H1 (cell line): ENCODE measurements at regions not wholly inside any gene's neighbourhood (a gene's known extent, or its start where the extent isn't known, plus 50 kb on each side); places are given as distances from the start of the nearest gene placed in this dataset.

Experiments
- CTCF ChIA-PET: fragments of 300-600 bp; sonication (Branson Sonifier 250); formaldehyde crosslinking; loops from one replicate; lab custom pipeline; 2021; ENCODE audit not compliant: partially characterized antibody; lab: Charles Lee
- POLR2A ChIA-PET: fragments of 300-600 bp; sonication (Branson Sonifier 250); formaldehyde crosslinking; loops from one replicate; lab custom pipeline; 2021; ENCODE audit warnings: inconsistent platforms; ENCODE audit not compliant: partially characterized antibody; lab: Charles Lee
- DNase-seq, 2 experiments: peaks; one replicate each; pipeline versions ENCODE4 v3.0.0 to v3.0.0-alpha.2; 2010 to 2022; ENCODE audit warnings: low spot score in 2 of 2, low read depth in 1 of 2, mixed read lengths in 1 of 2
- FAIRE-seq: peaks from 2 replicates; lab custom pipeline; 2011; peaks lifted over from hg19 to GRCh38; lab: Jason Lieb, UNC
- H2AFZ ChIP-seq: 2 replicates; pipeline ENCODE4 v1.8.1; 2012; ENCODE audit warnings: low read length, inconsistent platforms
- H2AK5ac ChIP-seq: 2 replicates; pipeline ENCODE4 v1.6.1; 2013; ENCODE audit warnings: low read depth, low read length
- H2BK120ac ChIP-seq: replicated peaks from 2 replicates; pipeline ENCODE3; 2013; ENCODE audit warnings: low read depth, low read length, inconsistent platforms
- H2BK12ac ChIP-seq: 2 replicates; pipeline ENCODE4 v1.6.1; 2013; ENCODE audit warnings: low read depth, low read length
- H2BK15ac ChIP-seq: 2 replicates; pipeline ENCODE4 v1.6.1; 2013; ENCODE audit warnings: low read length
- H2BK20ac ChIP-seq: 2 replicates; pipeline ENCODE4 v1.6.1; 2013; ENCODE audit warnings: low read length
- H2BK5ac ChIP-seq: 2 replicates; pipeline ENCODE4 v1.6.1; 2013; ENCODE audit warnings: low read depth, low read length
- H3K14ac ChIP-seq: 2 replicates; pipeline ENCODE4 v1.6.1; 2013; ENCODE audit warnings: inconsistent platforms; ENCODE audit not compliant: insufficient read length
- H3K18ac ChIP-seq: 2 replicates; pipeline ENCODE4 v1.6.1; 2013; ENCODE audit warnings: low read length; ENCODE audit errors: extremely low read depth
- H3K23ac ChIP-seq: 2 replicates; pipeline ENCODE4 v1.6.1; 2013; ENCODE audit warnings: inconsistent platforms; ENCODE audit not compliant: insufficient read length
- H3K23me2 ChIP-seq: 2 replicates; pipeline ENCODE4 v1.6.1; 2013; ENCODE audit warnings: low read depth, low read length
- H3K27ac ChIP-seq: 2 replicates; pipeline ENCODE4 v1.6.1; 2011; ENCODE audit warnings: low read depth, low read length, inconsistent platforms
- H3K27me3 ChIP-seq, 4 experiments: replicated peaks in 1 of 4; 1 replicate in 1 of 4; 2 replicates in 3 of 4; pipeline versions ENCODE4 v1.6.1 to v1.8.1; 2011 to 2013; ENCODE audit warnings: low read length in 3 of 4, mild to moderate bottlenecking in 3 of 4, inconsistent platforms in 2 of 4, mixed read lengths in 2 of 4, moderate library complexity in 1 of 4; ENCODE audit not compliant: control insufficient read depth in 3 of 4, insufficient read depth in 3 of 4; ENCODE audit errors: extremely low read depth in 1 of 4
- H3K36me3 ChIP-seq, 4 experiments: 2 replicates each; pipeline versions ENCODE4 v1.6.1 to v1.8.1; 2011 to 2013; ENCODE audit warnings: mild to moderate bottlenecking in 4 of 4, low read length in 3 of 4, moderate library complexity in 2 of 4, control low read depth in 1 of 4, inconsistent platforms in 1 of 4; ENCODE audit not compliant: insufficient read depth in 4 of 4, control insufficient read depth in 2 of 4
- H3K4ac ChIP-seq: replicated peaks from 2 replicates; pipeline ENCODE3; 2013; ENCODE audit warnings: low read length, low read depth, mixed read lengths, inconsistent platforms; ENCODE audit not compliant: insufficient read length
- H3K4me1 ChIP-seq, 4 experiments: replicated peaks in 1 of 4; 1 replicate in 1 of 4; 2 replicates in 3 of 4; pipeline versions ENCODE4 v1.6.1 to v1.8.1; 2011 to 2013; ENCODE audit warnings: low read length in 3 of 4, inconsistent platforms in 2 of 4, mixed read lengths in 1 of 4; ENCODE audit not compliant: insufficient read depth in 4 of 4, control insufficient read depth in 3 of 4
- H3K4me2 ChIP-seq, 2 experiments: 2 replicates each; pipeline versions ENCODE4 v1.6.1 to v1.8.1; 2011 to 2013; ENCODE audit warnings: low read depth in 2 of 2, low read length in 2 of 2, control low read depth in 1 of 2, inconsistent platforms in 1 of 2, mild to moderate bottlenecking in 1 of 2; ENCODE audit not compliant: insufficient read depth in 1 of 2
- H3K4me3 ChIP-seq, 4 experiments: fragments of 200-600, 300-600 bp in 1 of 4; sonication (generic), shearing (Covaris generic), sonication (Bioruptor Twin) in 1 of 4; 2 replicates each; pipeline versions ENCODE4 v1.5.1 to v1.8.1; 2011 to 2016; ENCODE audit warnings: low read length in 4 of 4, low read depth in 3 of 4, control low read depth in 2 of 4, inconsistent platforms in 2 of 4, mild to moderate bottlenecking in 2 of 4, mixed read lengths in 1 of 4, moderate library complexity in 1 of 4; ENCODE audit not compliant: insufficient read depth in 2 of 4; ENCODE audit errors: extremely low read depth in 1 of 4
- H3K56ac ChIP-seq: replicated peaks from 2 replicates; pipeline ENCODE3; 2013; ENCODE audit warnings: low read depth, mild to moderate bottlenecking, mixed read lengths, low read length, inconsistent platforms; ENCODE audit not compliant: insufficient read length
- H3K79me1 ChIP-seq: 2 replicates; pipeline ENCODE4 v1.6.1; 2013; ENCODE audit warnings: low read depth, low read length, control low read depth
- H3K79me2 ChIP-seq, 2 experiments: 2 replicates each; pipeline versions ENCODE4 v1.6.1 to v1.8.1; 2012 to 2013; ENCODE audit warnings: low read length in 2 of 2, mild to moderate bottlenecking in 2 of 2, inconsistent platforms in 1 of 2; ENCODE audit not compliant: insufficient read depth in 2 of 2, control insufficient read depth in 1 of 2
- H3K9ac ChIP-seq, 4 experiments: replicated peaks in 1 of 4; 1 replicate in 1 of 4; 2 replicates in 3 of 4; pipeline versions ENCODE4 v1.6.1 to v1.8.1; 2011 to 2013; ENCODE audit warnings: low read depth in 3 of 4, low read length in 3 of 4, control low read depth in 2 of 4, mild to moderate bottlenecking in 2 of 4, moderate library complexity in 2 of 4, inconsistent platforms in 1 of 4; ENCODE audit errors: extremely low read depth in 1 of 4
- H3K9me3 ChIP-seq, 2 experiments: 2 replicates each; pipeline versions ENCODE4 v1.6.1 to v1.8.1; 2012 to 2013; ENCODE audit warnings: mild to moderate bottlenecking in 2 of 2, moderate library complexity in 2 of 2, control low read depth in 1 of 2, inconsistent platforms in 1 of 2, low read depth in 1 of 2, low read length in 1 of 2, mixed read lengths in 1 of 2; ENCODE audit not compliant: insufficient read depth in 2 of 2
- H4K20me1 ChIP-seq, 2 experiments: replicated peaks in 1 of 2; 2 replicates each; pipeline versions ENCODE3 to v1.8.1; 2011 to 2013; ENCODE audit warnings: inconsistent platforms in 2 of 2, low read length in 2 of 2, mild to moderate bottlenecking in 1 of 2; ENCODE audit not compliant: insufficient read depth in 2 of 2, control insufficient read depth in 1 of 2
- H4K5ac ChIP-seq: 2 replicates; pipeline ENCODE4 v1.6.1; 2013; ENCODE audit warnings: low read length, low read depth, mixed read lengths, inconsistent platforms; ENCODE audit not compliant: insufficient read length
- H4K8ac ChIP-seq: 2 replicates; pipeline ENCODE4 v1.8.0; 2013; ENCODE audit warnings: mild to moderate bottlenecking, moderate library complexity, low read length, inconsistent platforms; ENCODE audit not compliant: insufficient read depth; ENCODE audit errors: extremely low read depth
- H4K91ac ChIP-seq: replicated peaks from 2 replicates; pipeline ENCODE3; 2013; ENCODE audit warnings: low read length, mixed read lengths, inconsistent platforms; ENCODE audit not compliant: insufficient read length
- BRCA1 ChIP-seq: IDR thresholded peaks from 2 replicates; pipeline ENCODE4 v1.6.1; 2012; ENCODE audit warnings: low read depth, low read length, improper control_type of control experiment
- CTCF ChIP-seq, 3 experiments: IDR thresholded peaks; 1 replicate in 2 of 3; 2 replicates in 1 of 3; pipeline versions ENCODE4 v1.5.1 to v1.6.1; 2011; ENCODE audit warnings: low read length in 3 of 3, mild to moderate bottlenecking in 3 of 3, inconsistent platforms in 2 of 3, low read depth in 1 of 3, moderate library complexity in 1 of 3; ENCODE audit not compliant: insufficient read depth in 1 of 3; ENCODE audit errors: control extremely low read depth in 1 of 3
- GABPA ChIP-seq: IDR thresholded peaks from 2 replicates; pipeline ENCODE4 v1.6.1; 2011; ENCODE audit warnings: mild to moderate bottlenecking, low read length, moderate library complexity, borderline replicate concordance; ENCODE audit not compliant: insufficient read depth
- GTF2F1 ChIP-seq: IDR thresholded peaks from 2 replicates; pipeline ENCODE4 v1.6.1; 2012; ENCODE audit warnings: low read depth, low read length, improper control_type of control experiment, borderline replicate concordance
- MAX ChIP-seq: IDR thresholded peaks from 2 replicates; pipeline ENCODE4 v1.6.1; 2012; ENCODE audit warnings: inconsistent platforms
- NRF1 ChIP-seq: IDR thresholded peaks from 2 replicates; pipeline ENCODE4 v1.6.1; 2011; ENCODE audit warnings: mild to moderate bottlenecking, low read depth, low read length, improper control_type of control experiment
- POU5F1 ChIP-seq: IDR thresholded peaks from 2 replicates; pipeline ENCODE4 v1.6.1; 2011; ENCODE audit warnings: low read depth, mild to moderate bottlenecking, low read length, moderate library complexity
- SAP30 ChIP-seq: fragments of 300-600 bp; sonication (generic); IDR thresholded peaks from 2 replicates; pipeline ENCODE4 v1.7.1; 2012; ENCODE audit warnings: low read length, moderate library complexity, mild to moderate bottlenecking, inconsistent platforms; ENCODE audit not compliant: insufficient read depth, insufficient replicate concordance
- SP4 ChIP-seq: IDR thresholded peaks from 2 replicates; pipeline ENCODE4 v1.6.1; 2012; ENCODE audit warnings: low read length, inconsistent platforms
- SUZ12 ChIP-seq: fragments of 200-600 bp; sonication (generic); IDR thresholded peaks from 2 replicates; pipeline ENCODE4 v1.6.1; 2012; ENCODE audit warnings: mild to moderate bottlenecking, inconsistent platforms, low read length, moderate library complexity, mixed read lengths
- TAF7 ChIP-seq: optimal IDR thresholded peaks from 2 replicates; pipeline ENCODE3; 2011; ENCODE audit warnings: low read depth, mild to moderate bottlenecking, inconsistent platforms, low read length, moderate library complexity, borderline replicate concordance
- TEAD4 ChIP-seq: IDR thresholded peaks from 2 replicates; pipeline ENCODE4 v1.6.1; 2012; ENCODE audit warnings: low read depth, low read length, inconsistent platforms, mixed read lengths
- WGBS, 2 experiments: shearing (Covaris generic) in 1 of 2; methylation state at CpG; one replicate each; pipeline versions ENCODE4 v1.1.6 to v1.1.7; 2013 to 2015; ENCODE audit warnings: low lambda C conversion rate in 2 of 2, mixed read lengths in 2 of 2, inconsistent platforms in 1 of 2, low coverage in 1 of 2, missing lambda C conversion rate in 1 of 2; ENCODE audit not compliant: insufficient replicate concordance in 2 of 2, insufficient coverage in 1 of 2, insufficient read length in 1 of 2; ENCODE audit errors: extremely low coverage in 1 of 2, missing lambda C conversion rate in 1 of 2; 5-methylcytosine and 5-hydroxymethylcytosine counted together

- no peaks in the 10 kb centered on the region for H3K9me3 ChIP-seq
- DNase-seq (no peak), FAIRE-seq (no peak)
- no peak overlapping the region for H3K9ac ChIP-seq
- no peak overlapping the region for H3K18ac ChIP-seq
- H4K20me1 ChIP-seq: no peaks in the 10 kb centered on the region
- H3K79me2 ChIP-seq: no peaks in the 10 kb centered on the region
- H2BK5ac ChIP-seq: no peak overlapping the region
- no peak overlapping the region for H3K4ac ChIP-seq
- no peak overlapping the region for H4K91ac ChIP-seq
- WGBS, 2 experiments: 93% methylated on average over 5 of the region's 5 CpGs; no CpG with 5 or more reads in 1 of the 2 experiments
- H2BK20ac ChIP-seq: no peak overlapping the region
- H2AFZ ChIP-seq: no peak overlapping the region
- H4K5ac ChIP-seq: no peak overlapping the region
- no peak overlapping the region for H4K8ac ChIP-seq
- CTCF ChIA-PET: interaction anchor here (1.0 kb wide), 1 partner anchor 33 kb away, joined by 5 read pairs; no protein-coding TSS in a partner anchor
- H3K36me3 ChIP-seq: no peaks in the 10 kb centered on the region
- H2BK120ac ChIP-seq: no peak overlapping the region
- no peak overlapping the region for H2BK12ac ChIP-seq
- H3K79me1 ChIP-seq: no peaks in the 10 kb centered on the region; the same call in 1 of the 2 replicates
- H3K23ac ChIP-seq: no peak overlapping the region
- no peak overlapping the region for H3K4me3 ChIP-seq
- peaks cover 0 to 3% (median 0%) of the 10 kb centered on the region in 4 experiments; a peak in 1 of 7 replicates for H3K27me3 ChIP-seq
- H3K4me1 ChIP-seq: peaks cover 0 to 2% (median 0%) of the 10 kb centered on the region in 4 experiments; a peak in 2 of 7 replicates
- H2AK5ac ChIP-seq: no peak overlapping the region
- POLR2A ChIA-PET: no interaction called here
- H2BK15ac ChIP-seq: no peak overlapping the region
- no peak overlapping the region for H3K27ac ChIP-seq
- no peaks in the 10 kb centered on the region for H3K23me2 ChIP-seq
- no peak overlapping the region for H3K56ac ChIP-seq
- H3K14ac ChIP-seq: no peak overlapping the region
- no peak overlapping the region for H3K4me2 ChIP-seq
- TF ChIP-seq GTF2F1: no peak
- no peak for TF ChIP-seq SAP30
- no peak for TF ChIP-seq BRCA1
- TF ChIP-seq MAX: no peak
- TF ChIP-seq TEAD4: no peak
- TF ChIP-seq POU5F1: no peak
- no peak for TF ChIP-seq GABPA
- no peak for TF ChIP-seq NRF1
- TF ChIP-seq TAF7: no peak
- TF ChIP-seq CTCF (IDR thresholded peaks at IDR 0.05; ENCODE audit: control extremely low read depth in 1 of 3, insufficient read depth in 1 of 3, low read depth in 1 of 3, low read length in 3 of 3): no peak
- TF ChIP-seq SUZ12: no peak
- TF ChIP-seq SP4: no peak
Observed at GRCh38 chr6:108746366-108746765, 101.9 kb upstream of the ARMC2 start.
